HEK293 (cell line): ENCODE measurements at regions not wholly inside any gene's neighbourhood (a gene's known extent, or its start where the extent isn't known, plus 50 kb on each side); places are given as distances from the start of the nearest gene placed in this dataset.
A peak's percentile ranks its signal among the peaks of the same experiment; 100 is the strongest.

Experiments used
- CTCF ChIA-PET: fragments of 350-600 bp; formaldehyde crosslinking; extraction: SDS; loops from one replicate; lab custom pipeline; 2021; ENCODE audit warnings: antibody characterized with exemption; lab: Yijun Ruan, JAX
- POLR2A ChIA-PET: fragments of 300-600 bp; formaldehyde crosslinking; extraction: SDS; loops from one replicate; lab custom pipeline; 2020; ENCODE audit warnings: antibody characterized with exemption, inconsistent platforms; lab: Yijun Ruan, JAX
- H3K27ac ChIP-seq: fragments of 200-500 bp; sonication (Bioruptor generic); 2 replicates; pipeline ENCODE4 v1.5.1; 2014; ENCODE audit warnings: low read depth, low read length, control low read depth, inconsistent platforms; ENCODE audit errors: extremely low read depth
- H3K36me3 ChIP-seq, 2 experiments: fragments of 200-500 bp in 1 of 2; sonication (Bioruptor generic) in 1 of 2; 1 replicate in 1 of 2; 2 replicates in 1 of 2; pipeline ENCODE4 v1.5.1; 2014 to 2017; ENCODE audit warnings: inconsistent platforms in 2 of 2, low read length in 2 of 2; ENCODE audit not compliant: control insufficient read depth in 2 of 2, insufficient read depth in 1 of 2
- H3K4me1 ChIP-seq: fragments of 200-500 bp; sonication (Bioruptor generic); 2 replicates; pipeline ENCODE4 v1.5.1; 2014; ENCODE audit warnings: mild to moderate bottlenecking, low read length, inconsistent platforms; ENCODE audit not compliant: control insufficient read depth, insufficient read depth
- H3K4me3 ChIP-seq: 2 replicates; pipeline ENCODE4 v1.5.1; 2011; ENCODE audit warnings: low read depth, mild to moderate bottlenecking, control low read depth, low read length, moderate library complexity
- H3K9me3 ChIP-seq: fragments of 200-500 bp; sonication (Bioruptor generic); 2 replicates; pipeline ENCODE4 v1.5.1; 2014; ENCODE audit warnings: low read depth, low read length, inconsistent platforms; ENCODE audit not compliant: control insufficient read depth, insufficient read depth
- PRDM1 ChIP-seq: fragments of 450-650 bp; formaldehyde crosslinking; IDR thresholded peaks from 2 replicates; pipeline ENCODE4; 2016; ENCODE audit warnings: missing biosample characterization, missing genetic modification characterization
- SCRT1 ChIP-seq: fragments of 450-650 bp; formaldehyde crosslinking; IDR thresholded peaks from 2 replicates; pipeline ENCODE4 v1.5.1; 2016; ENCODE audit warnings: missing biosample characterization, missing genetic modification characterization, borderline replicate concordance
- ZBTB48 ChIP-seq: fragments of 450-650 bp; formaldehyde crosslinking; IDR thresholded peaks from 2 replicates; pipeline ENCODE4 v1.5.1; 2016; ENCODE audit warnings: missing biosample characterization, missing genetic modification characterization
- ZNF174 ChIP-seq: fragments of 450-650 bp; formaldehyde crosslinking; IDR thresholded peaks from 2 replicates; pipeline ENCODE4 v1.5.0; 2017; ENCODE audit warnings: missing biosample characterization, mild to moderate bottlenecking, missing genetic modification characterization
- ZNF2 ChIP-seq: fragments of 450-650 bp; formaldehyde crosslinking; IDR thresholded peaks from 2 replicates; pipeline ENCODE4 v1.5.1; 2016; ENCODE audit warnings: missing biosample characterization, missing genetic modification characterization
- ZNF221 ChIP-seq: fragments of 450-650 bp; formaldehyde crosslinking; IDR thresholded peaks from 2 replicates; pipeline ENCODE4 v1.5.1; 2017; ENCODE audit warnings: missing biosample characterization, missing genetic modification characterization, borderline replicate concordance
- ZNF394 ChIP-seq: fragments of 450-650 bp; formaldehyde crosslinking; IDR thresholded peaks from 2 replicates; pipeline ENCODE4 v1.5.1; 2016; ENCODE audit warnings: missing biosample characterization, missing genetic modification characterization, mild to moderate bottlenecking, moderate library complexity, borderline replicate concordance
- ZNF398 ChIP-seq: fragments of 450-650 bp; formaldehyde crosslinking; IDR thresholded peaks from 2 replicates; pipeline ENCODE4 v1.5.1; 2017; ENCODE audit warnings: missing biosample characterization, missing genetic modification characterization
- ZNF548 ChIP-seq: fragments of 450-650 bp; formaldehyde crosslinking; IDR thresholded peaks from 2 replicates; pipeline ENCODE4 v1.5.1; 2016; ENCODE audit warnings: missing biosample characterization, missing genetic modification characterization
- ZNF654 ChIP-seq: fragments of 450-650 bp; formaldehyde crosslinking; IDR thresholded peaks from 2 replicates; pipeline ENCODE4 v1.5.1; 2016; ENCODE audit warnings: low read depth, missing biosample characterization, missing genetic modification characterization
- ZNF660 ChIP-seq: fragments of 450-650 bp; IDR thresholded peaks from 2 replicates; pipeline ENCODE4 v1.5.1; 2018; ENCODE audit warnings: missing biosample characterization, mild to moderate bottlenecking, missing genetic modification characterization
- ZNF777 ChIP-seq: fragments of 450-650 bp; formaldehyde crosslinking; IDR thresholded peaks from 2 replicates; pipeline ENCODE4 v1.5.1; 2017; ENCODE audit warnings: missing biosample characterization, missing genetic modification characterization, borderline replicate concordance
- ZNF843 ChIP-seq: fragments of 450-650 bp; formaldehyde crosslinking; IDR thresholded peaks from 2 replicates; pipeline ENCODE4 v1.5.1; 2016; ENCODE audit warnings: missing biosample characterization, missing genetic modification characterization
- ZSCAN18 ChIP-seq: fragments of 450-650 bp; formaldehyde crosslinking; IDR thresholded peaks from 2 replicates; pipeline ENCODE4 v1.5.1; 2016; ENCODE audit warnings: missing biosample characterization, missing genetic modification characterization
- ZSCAN30 ChIP-seq: fragments of 450-650 bp; IDR thresholded peaks from 2 replicates; pipeline ENCODE4 v1.5.1; 2018; ENCODE audit warnings: missing biosample characterization, mild to moderate bottlenecking, missing genetic modification characterization, moderate library complexity
- TF ChIP-seq, protein P1 (sequence below): fragments of 450-650 bp; formaldehyde crosslinking; IDR thresholded peaks from 2 replicates; pipeline ENCODE4 v1.5.1; 2016; ENCODE audit warnings: missing biosample characterization, missing genetic modification characterization
- TF ChIP-seq, protein P2 (sequence below): fragments of 450-650 bp; formaldehyde crosslinking; IDR thresholded peaks from 2 replicates; pipeline ENCODE4 v1.5.1; 2016; ENCODE audit warnings: missing biosample characterization, missing genetic modification characterization
- TF ChIP-seq, protein P3 (sequence below): fragments of 450-650 bp; formaldehyde crosslinking; IDR thresholded peaks from 2 replicates; pipeline ENCODE4 v1.5.1; 2016; ENCODE audit warnings: missing biosample characterization, missing genetic modification characterization

GRCh38 chr22:22111267-22111751, 128.7 kb upstream of the TOP3B start:
- Histone ChIP-seq H3K4me3 (no peak overlapping the region), H3K4me1 (no peaks in the 10 kb centered on the region), H3K9me3 (no peaks in the 10 kb centered on the region), H3K27ac (no peak overlapping the region), H3K36me3 (no peaks in the 10 kb centered on the region)
- POLR2A ChIA-PET, result interaction anchor here (1.1 kb wide), 1 partner anchor 13 kb away, joined by 3 read pairs; no protein-coding TSS in a partner anchor
- TF ChIP-seq PRDM1 (peak; percentile 40; the same call in 1 of the 2 replicates), ZNF548 (tag by site-specific recombination) (no peak), ZNF398 (tag by site-specific recombination) (peak; percentile 94), ZNF394 (tag by site-specific recombination) (0 out of 2 replicates have a peak, but pooled peaks have one; percentile 19), ZNF660 (tag by site-specific recombination) (peak; percentile 38; the same call in 1 of the 2 replicates)
- TF ChIP-seq, protein P1, sequence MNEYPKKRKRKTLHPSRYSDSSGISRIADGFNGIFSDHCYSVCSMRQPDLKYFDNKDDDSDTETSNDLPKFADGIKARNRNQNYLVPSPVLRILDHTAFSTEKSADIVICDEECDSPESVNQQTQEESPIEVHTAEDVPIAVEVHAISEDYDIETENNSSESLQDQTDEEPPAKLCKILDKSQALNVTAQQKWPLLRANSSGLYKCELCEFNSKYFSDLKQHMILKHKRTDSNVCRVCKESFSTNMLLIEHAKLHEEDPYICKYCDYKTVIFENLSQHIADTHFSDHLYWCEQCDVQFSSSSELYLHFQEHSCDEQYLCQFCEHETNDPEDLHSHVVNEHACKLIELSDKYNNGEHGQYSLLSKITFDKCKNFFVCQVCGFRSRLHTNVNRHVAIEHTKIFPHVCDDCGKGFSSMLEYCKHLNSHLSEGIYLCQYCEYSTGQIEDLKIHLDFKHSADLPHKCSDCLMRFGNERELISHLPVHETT (tag by site-specific recombination), result no peak
- CTCF ChIA-PET, result interaction anchor here (0.5 to 3.0 kb wide), 26 partner anchors 10 to 1355 kb away, joined by 3 to 24 read pairs (median 5); no protein-coding TSS in a partner anchor

- no peak overlapping the region for H3K4me3 ChIP-seq
- no peak overlapping the region for H3K27ac ChIP-seq
- H3K9me3 ChIP-seq, result no peaks in the 10 kb centered on the region
- TF ChIP-seq ZNF2 (tag by site-specific recombination), result 0 out of 2 replicates have a peak, but pooled peaks have one; percentile 58
- TF ChIP-seq ZNF174 (tag by site-specific recombination), result no peak
- TF ChIP-seq ZNF777, result no peak
- TF ChIP-seq, protein P2, sequence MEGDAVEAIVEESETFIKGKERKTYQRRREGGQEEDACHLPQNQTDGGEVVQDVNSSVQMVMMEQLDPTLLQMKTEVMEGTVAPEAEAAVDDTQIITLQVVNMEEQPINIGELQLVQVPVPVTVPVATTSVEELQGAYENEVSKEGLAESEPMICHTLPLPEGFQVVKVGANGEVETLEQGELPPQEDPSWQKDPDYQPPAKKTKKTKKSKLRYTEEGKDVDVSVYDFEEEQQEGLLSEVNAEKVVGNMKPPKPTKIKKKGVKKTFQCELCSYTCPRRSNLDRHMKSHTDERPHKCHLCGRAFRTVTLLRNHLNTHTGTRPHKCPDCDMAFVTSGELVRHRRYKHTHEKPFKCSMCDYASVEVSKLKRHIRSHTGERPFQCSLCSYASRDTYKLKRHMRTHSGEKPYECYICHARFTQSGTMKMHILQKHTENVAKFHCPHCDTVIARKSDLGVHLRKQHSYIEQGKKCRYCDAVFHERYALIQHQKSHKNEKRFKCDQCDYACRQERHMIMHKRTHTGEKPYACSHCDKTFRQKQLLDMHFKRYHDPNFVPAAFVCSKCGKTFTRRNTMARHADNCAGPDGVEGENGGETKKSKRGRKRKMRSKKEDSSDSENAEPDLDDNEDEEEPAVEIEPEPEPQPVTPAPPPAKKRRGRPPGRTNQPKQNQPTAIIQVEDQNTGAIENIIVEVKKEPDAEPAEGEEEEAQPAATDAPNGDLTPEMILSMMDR (tag by site-specific recombination), result peak; percentile 40; the same call in 1 of the 2 replicates
- TF ChIP-seq ZBTB48 (tag by site-specific recombination), result peak; percentile 49; the same call in 1 of the 2 replicates
- no peaks in the 10 kb centered on the region for H3K4me1 ChIP-seq
- H3K36me3 ChIP-seq, result no peaks in the 10 kb centered on the region
- ChIA-PET POLR2A (interaction anchor here (1.1 kb wide), 1 partner anchor 14 kb away, joined by 3 read pairs; no protein-coding TSS in a partner anchor), CTCF (interaction anchor here (0.5 to 3.0 kb wide), 36 partner anchors 8 to 1355 kb away, joined by 3 to 24 read pairs (median 4); no protein-coding TSS in a partner anchor)
Observed at GRCh38 chr22:22110548-22111266, 128.1 kb upstream of the TOP3B start.

- CTCF ChIA-PET, result interaction anchor here (0.6 to 3.0 kb wide), 31 partner anchors 9 to 1067 kb away, joined by 3 to 24 read pairs (median 4); partner anchors contain the start of gene TOP3B
- POLR2A ChIA-PET, result no interaction called here
- no peak overlapping the region for H3K27ac ChIP-seq
- no peaks in the 10 kb centered on the region for H3K36me3 ChIP-seq
- no peaks in the 10 kb centered on the region for H3K9me3 ChIP-seq
- H3K4me1 ChIP-seq, result no peaks in the 10 kb centered on the region
- H3K4me3 ChIP-seq, result no peak overlapping the region
- no peak for TF ChIP-seq SCRT1 (tag by site-specific recombination)
- TF ChIP-seq ZNF221 (tag by site-specific recombination), result no peak
- TF ChIP-seq ZNF654, result no peak
- no peak for TF ChIP-seq ZNF843
- TF ChIP-seq ZSCAN18 (tag by site-specific recombination), result no peak
- TF ChIP-seq, protein P3, sequence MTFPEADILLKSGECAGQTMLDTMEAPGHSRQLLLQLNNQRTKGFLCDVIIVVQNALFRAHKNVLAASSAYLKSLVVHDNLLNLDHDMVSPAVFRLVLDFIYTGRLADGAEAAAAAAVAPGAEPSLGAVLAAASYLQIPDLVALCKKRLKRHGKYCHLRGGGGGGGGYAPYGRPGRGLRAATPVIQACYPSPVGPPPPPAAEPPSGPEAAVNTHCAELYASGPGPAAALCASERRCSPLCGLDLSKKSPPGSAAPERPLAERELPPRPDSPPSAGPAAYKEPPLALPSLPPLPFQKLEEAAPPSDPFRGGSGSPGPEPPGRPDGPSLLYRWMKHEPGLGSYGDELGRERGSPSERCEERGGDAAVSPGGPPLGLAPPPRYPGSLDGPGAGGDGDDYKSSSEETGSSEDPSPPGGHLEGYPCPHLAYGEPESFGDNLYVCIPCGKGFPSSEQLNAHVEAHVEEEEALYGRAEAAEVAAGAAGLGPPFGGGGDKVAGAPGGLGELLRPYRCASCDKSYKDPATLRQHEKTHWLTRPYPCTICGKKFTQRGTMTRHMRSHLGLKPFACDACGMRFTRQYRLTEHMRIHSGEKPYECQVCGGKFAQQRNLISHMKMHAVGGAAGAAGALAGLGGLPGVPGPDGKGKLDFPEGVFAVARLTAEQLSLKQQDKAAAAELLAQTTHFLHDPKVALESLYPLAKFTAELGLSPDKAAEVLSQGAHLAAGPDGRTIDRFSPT (tag by site-specific recombination), result no peak
- no peak for TF ChIP-seq ZSCAN30
Observed at GRCh38 chr22:22109693-22110466, 127.3 kb upstream of the TOP3B start.
